H1 (cell line): ENCODE measurements at regions not wholly inside any gene's neighbourhood (a gene's known extent, or its start where the extent isn't known, plus 50 kb on each side); places are given as distances from the start of the nearest gene placed in this dataset.

ENCODE experiments used
- CTCF ChIA-PET: fragments of 300-600 bp; sonication (Branson Sonifier 250); formaldehyde crosslinking; loops from one replicate; lab custom pipeline; 2021; ENCODE audit not compliant: partially characterized antibody; lab: Charles Lee
- POLR2A ChIA-PET: fragments of 300-600 bp; sonication (Branson Sonifier 250); formaldehyde crosslinking; loops from one replicate; lab custom pipeline; 2021; ENCODE audit warnings: inconsistent platforms; ENCODE audit not compliant: partially characterized antibody; lab: Charles Lee
- DNase-seq, 2 experiments: peaks; one replicate each; pipeline versions ENCODE4 v3.0.0 to v3.0.0-alpha.2; 2010 to 2022; ENCODE audit warnings: low spot score in 2 of 2, low read depth in 1 of 2, mixed read lengths in 1 of 2
- FAIRE-seq: peaks from 2 replicates; lab custom pipeline; 2011; peaks lifted over from hg19 to GRCh38; lab: Jason Lieb, UNC
- H2AFZ ChIP-seq: 2 replicates; pipeline ENCODE4 v1.8.1; 2012; ENCODE audit warnings: low read length, inconsistent platforms
- H2AK5ac ChIP-seq: 2 replicates; pipeline ENCODE4 v1.6.1; 2013; ENCODE audit warnings: low read depth, low read length
- H2BK120ac ChIP-seq: replicated peaks from 2 replicates; pipeline ENCODE3; 2013; ENCODE audit warnings: low read depth, low read length, inconsistent platforms
- H2BK12ac ChIP-seq: 2 replicates; pipeline ENCODE4 v1.6.1; 2013; ENCODE audit warnings: low read depth, low read length
- H2BK15ac ChIP-seq: 2 replicates; pipeline ENCODE4 v1.6.1; 2013; ENCODE audit warnings: low read length
- H2BK20ac ChIP-seq: 2 replicates; pipeline ENCODE4 v1.6.1; 2013; ENCODE audit warnings: low read length
- H2BK5ac ChIP-seq: 2 replicates; pipeline ENCODE4 v1.6.1; 2013; ENCODE audit warnings: low read depth, low read length
- H3K14ac ChIP-seq: 2 replicates; pipeline ENCODE4 v1.6.1; 2013; ENCODE audit warnings: inconsistent platforms; ENCODE audit not compliant: insufficient read length
- H3K18ac ChIP-seq: 2 replicates; pipeline ENCODE4 v1.6.1; 2013; ENCODE audit warnings: low read length; ENCODE audit errors: extremely low read depth
- H3K23ac ChIP-seq: 2 replicates; pipeline ENCODE4 v1.6.1; 2013; ENCODE audit warnings: inconsistent platforms; ENCODE audit not compliant: insufficient read length
- H3K23me2 ChIP-seq: 2 replicates; pipeline ENCODE4 v1.6.1; 2013; ENCODE audit warnings: low read depth, low read length
- H3K27ac ChIP-seq: 2 replicates; pipeline ENCODE4 v1.6.1; 2011; ENCODE audit warnings: low read depth, low read length, inconsistent platforms
- H3K27me3 ChIP-seq, 4 experiments: replicated peaks in 1 of 4; 1 replicate in 1 of 4; 2 replicates in 3 of 4; pipeline versions ENCODE4 v1.6.1 to v1.8.1; 2011 to 2013; ENCODE audit warnings: low read length in 3 of 4, mild to moderate bottlenecking in 3 of 4, inconsistent platforms in 2 of 4, mixed read lengths in 2 of 4, moderate library complexity in 1 of 4; ENCODE audit not compliant: control insufficient read depth in 3 of 4, insufficient read depth in 3 of 4; ENCODE audit errors: extremely low read depth in 1 of 4
- H3K36me3 ChIP-seq, 4 experiments: 2 replicates each; pipeline versions ENCODE4 v1.6.1 to v1.8.1; 2011 to 2013; ENCODE audit warnings: mild to moderate bottlenecking in 4 of 4, low read length in 3 of 4, moderate library complexity in 2 of 4, control low read depth in 1 of 4, inconsistent platforms in 1 of 4; ENCODE audit not compliant: insufficient read depth in 4 of 4, control insufficient read depth in 2 of 4
- H3K4ac ChIP-seq: replicated peaks from 2 replicates; pipeline ENCODE3; 2013; ENCODE audit warnings: low read length, low read depth, mixed read lengths, inconsistent platforms; ENCODE audit not compliant: insufficient read length
- H3K4me1 ChIP-seq, 4 experiments: replicated peaks in 1 of 4; 1 replicate in 1 of 4; 2 replicates in 3 of 4; pipeline versions ENCODE4 v1.6.1 to v1.8.1; 2011 to 2013; ENCODE audit warnings: low read length in 3 of 4, inconsistent platforms in 2 of 4, mixed read lengths in 1 of 4; ENCODE audit not compliant: insufficient read depth in 4 of 4, control insufficient read depth in 3 of 4
- H3K4me2 ChIP-seq, 2 experiments: 2 replicates each; pipeline versions ENCODE4 v1.6.1 to v1.8.1; 2011 to 2013; ENCODE audit warnings: low read depth in 2 of 2, low read length in 2 of 2, control low read depth in 1 of 2, inconsistent platforms in 1 of 2, mild to moderate bottlenecking in 1 of 2; ENCODE audit not compliant: insufficient read depth in 1 of 2
- H3K4me3 ChIP-seq, 4 experiments: fragments of 200-600, 300-600 bp in 1 of 4; sonication (generic), shearing (Covaris generic), sonication (Bioruptor Twin) in 1 of 4; 2 replicates each; pipeline versions ENCODE4 v1.5.1 to v1.8.1; 2011 to 2016; ENCODE audit warnings: low read length in 4 of 4, low read depth in 3 of 4, control low read depth in 2 of 4, inconsistent platforms in 2 of 4, mild to moderate bottlenecking in 2 of 4, mixed read lengths in 1 of 4, moderate library complexity in 1 of 4; ENCODE audit not compliant: insufficient read depth in 2 of 4; ENCODE audit errors: extremely low read depth in 1 of 4
- H3K56ac ChIP-seq: replicated peaks from 2 replicates; pipeline ENCODE3; 2013; ENCODE audit warnings: low read depth, mild to moderate bottlenecking, mixed read lengths, low read length, inconsistent platforms; ENCODE audit not compliant: insufficient read length
- H3K79me1 ChIP-seq: 2 replicates; pipeline ENCODE4 v1.6.1; 2013; ENCODE audit warnings: low read depth, low read length, control low read depth
- H3K79me2 ChIP-seq, 2 experiments: 2 replicates each; pipeline versions ENCODE4 v1.6.1 to v1.8.1; 2012 to 2013; ENCODE audit warnings: low read length in 2 of 2, mild to moderate bottlenecking in 2 of 2, inconsistent platforms in 1 of 2; ENCODE audit not compliant: insufficient read depth in 2 of 2, control insufficient read depth in 1 of 2
- H3K9ac ChIP-seq, 4 experiments: replicated peaks in 1 of 4; 1 replicate in 1 of 4; 2 replicates in 3 of 4; pipeline versions ENCODE4 v1.6.1 to v1.8.1; 2011 to 2013; ENCODE audit warnings: low read depth in 3 of 4, low read length in 3 of 4, control low read depth in 2 of 4, mild to moderate bottlenecking in 2 of 4, moderate library complexity in 2 of 4, inconsistent platforms in 1 of 4; ENCODE audit errors: extremely low read depth in 1 of 4
- H3K9me3 ChIP-seq, 2 experiments: 2 replicates each; pipeline versions ENCODE4 v1.6.1 to v1.8.1; 2012 to 2013; ENCODE audit warnings: mild to moderate bottlenecking in 2 of 2, moderate library complexity in 2 of 2, control low read depth in 1 of 2, inconsistent platforms in 1 of 2, low read depth in 1 of 2, low read length in 1 of 2, mixed read lengths in 1 of 2; ENCODE audit not compliant: insufficient read depth in 2 of 2
- H4K20me1 ChIP-seq, 2 experiments: replicated peaks in 1 of 2; 2 replicates each; pipeline versions ENCODE3 to v1.8.1; 2011 to 2013; ENCODE audit warnings: inconsistent platforms in 2 of 2, low read length in 2 of 2, mild to moderate bottlenecking in 1 of 2; ENCODE audit not compliant: insufficient read depth in 2 of 2, control insufficient read depth in 1 of 2
- H4K5ac ChIP-seq: 2 replicates; pipeline ENCODE4 v1.6.1; 2013; ENCODE audit warnings: low read length, low read depth, mixed read lengths, inconsistent platforms; ENCODE audit not compliant: insufficient read length
- H4K8ac ChIP-seq: 2 replicates; pipeline ENCODE4 v1.8.0; 2013; ENCODE audit warnings: mild to moderate bottlenecking, moderate library complexity, low read length, inconsistent platforms; ENCODE audit not compliant: insufficient read depth; ENCODE audit errors: extremely low read depth
- H4K91ac ChIP-seq: replicated peaks from 2 replicates; pipeline ENCODE3; 2013; ENCODE audit warnings: low read length, mixed read lengths, inconsistent platforms; ENCODE audit not compliant: insufficient read length
- BACH1 ChIP-seq: IDR thresholded peaks from 2 replicates; pipeline ENCODE4 v1.6.1; 2012; ENCODE audit warnings: low read length, improper control_type of control experiment
- FOSL1 ChIP-seq: IDR thresholded peaks from 2 replicates; pipeline ENCODE4 v1.6.1; 2011; ENCODE audit warnings: mild to moderate bottlenecking, low read depth, low read length, moderate library complexity; ENCODE audit not compliant: insufficient read depth
- JUND ChIP-seq: IDR thresholded peaks from 2 replicates; pipeline ENCODE4 v1.6.1; 2011; ENCODE audit warnings: mild to moderate bottlenecking, improper control_type of control experiment, low read length
- PHF8 ChIP-seq: fragments of 200-600 bp; sonication (generic); conservative IDR thresholded peaks from 2 replicates; pipeline ENCODE4 v1.7.1; 2012; ENCODE audit warnings: low read depth, mild to moderate bottlenecking, inconsistent platforms, low read length, moderate library complexity
- RXRA ChIP-seq: IDR thresholded peaks from 2 replicates; pipeline ENCODE4 v1.6.1; 2011; ENCODE audit warnings: low read depth, mild to moderate bottlenecking, low read length, moderate library complexity; ENCODE audit not compliant: insufficient read depth
- SIRT6 ChIP-seq: IDR thresholded peaks from one replicate; pipeline ENCODE4 v1.7.1; 2012; ENCODE audit warnings: low read length, inconsistent platforms
- SP4 ChIP-seq: IDR thresholded peaks from 2 replicates; pipeline ENCODE4 v1.6.1; 2012; ENCODE audit warnings: low read length, inconsistent platforms
- WGBS, 2 experiments: shearing (Covaris generic) in 1 of 2; methylation state at CpG; one replicate each; pipeline versions ENCODE4 v1.1.6 to v1.1.7; 2013 to 2015; ENCODE audit warnings: low lambda C conversion rate in 2 of 2, mixed read lengths in 2 of 2, inconsistent platforms in 1 of 2, low coverage in 1 of 2, missing lambda C conversion rate in 1 of 2; ENCODE audit not compliant: insufficient replicate concordance in 2 of 2, insufficient coverage in 1 of 2, insufficient read length in 1 of 2; ENCODE audit errors: extremely low coverage in 1 of 2, missing lambda C conversion rate in 1 of 2; 5-methylcytosine and 5-hydroxymethylcytosine counted together
- TF ChIP-seq, protein P1 (sequence below): IDR thresholded peaks from 2 replicates; pipeline ENCODE4 v1.6.1; 2012; ENCODE audit warnings: low read length, inconsistent platforms

DNA sequence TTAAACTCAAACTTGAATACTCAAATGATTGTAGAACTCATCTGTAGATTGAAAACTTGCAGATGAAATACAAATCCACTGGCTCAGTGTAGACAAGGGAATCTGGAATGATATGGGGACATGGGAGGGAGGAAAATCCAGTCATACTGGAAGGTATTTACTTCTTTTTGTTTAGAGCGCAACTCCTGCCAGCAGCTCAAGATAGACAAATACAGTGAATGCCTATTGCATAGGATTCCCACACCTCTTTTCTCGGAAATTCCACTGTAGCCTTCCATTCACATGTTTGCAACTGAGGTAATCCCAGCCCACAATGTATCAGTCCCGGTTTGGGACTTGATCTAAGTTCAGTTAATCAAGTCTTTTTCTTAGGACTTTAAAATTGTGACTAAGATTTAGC, 311.2 kb downstream of the PTPRC start:
- no peak overlapping the region for H3K4ac ChIP-seq
- H4K91ac ChIP-seq, result no peak overlapping the region
- no peak overlapping the region for H3K23ac ChIP-seq
- no peak overlapping the region for H2BK5ac ChIP-seq
- no peaks in the 10 kb centered on the region for H3K23me2 ChIP-seq
- no peak overlapping the region for H3K9ac ChIP-seq
- no peak overlapping the region for H3K18ac ChIP-seq
- ChIA-PET CTCF (interaction anchor here (0.7 kb wide), 1 partner anchor 390 kb away, joined by 4 read pairs; no protein-coding TSS in a partner anchor), POLR2A (no interaction called here)
- FAIRE-seq, result no peak
- H3K27ac ChIP-seq, result no peak overlapping the region
- TF ChIP-seq SIRT6 (no peak), FOSL1 (no peak), BACH1 (no peak), PHF8 (no peak), RXRA (no peak), SP4 (no peak), JUND (no peak)
- TF ChIP-seq, protein P1, sequence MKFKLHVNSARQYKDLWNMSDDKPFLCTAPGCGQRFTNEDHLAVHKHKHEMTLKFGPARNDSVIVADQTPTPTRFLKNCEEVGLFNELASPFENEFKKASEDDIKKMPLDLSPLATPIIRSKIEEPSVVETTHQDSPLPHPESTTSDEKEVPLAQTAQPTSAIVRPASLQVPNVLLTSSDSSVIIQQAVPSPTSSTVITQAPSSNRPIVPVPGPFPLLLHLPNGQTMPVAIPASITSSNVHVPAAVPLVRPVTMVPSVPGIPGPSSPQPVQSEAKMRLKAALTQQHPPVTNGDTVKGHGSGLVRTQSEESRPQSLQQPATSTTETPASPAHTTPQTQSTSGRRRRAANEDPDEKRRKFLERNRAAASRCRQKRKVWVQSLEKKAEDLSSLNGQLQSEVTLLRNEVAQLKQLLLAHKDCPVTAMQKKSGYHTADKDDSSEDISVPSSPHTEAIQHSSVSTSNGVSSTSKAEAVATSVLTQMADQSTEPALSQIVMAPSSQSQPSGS, result no peak
- H3K79me2 ChIP-seq, result no peaks in the 10 kb centered on the region
- H3K4me3 ChIP-seq, result no peak overlapping the region
- 95% methylated on average over 3 of the region's 3 CpGs; no CpG with 5 or more reads in 1 of the 2 experiments for WGBS, 2 experiments
- no peak overlapping the region for H3K4me2 ChIP-seq
- H2AK5ac ChIP-seq, result no peak overlapping the region
- H3K27me3 ChIP-seq, result no peaks in the 10 kb centered on the region
- no peaks in the 10 kb centered on the region for H3K9me3 ChIP-seq
- H4K20me1 ChIP-seq, result no peaks in the 10 kb centered on the region
- H3K4me1 ChIP-seq, result no peaks in the 10 kb centered on the region
- H2BK12ac ChIP-seq, result no peak overlapping the region
- H2AFZ ChIP-seq, result no peak overlapping the region
- no peak overlapping the region for H3K56ac ChIP-seq
- DNase-seq, result no peak
- H2BK20ac ChIP-seq, result no peak overlapping the region
- H3K36me3 ChIP-seq, result no peaks in the 10 kb centered on the region
- no peak overlapping the region for H2BK120ac ChIP-seq
- no peak overlapping the region for H4K8ac ChIP-seq
- no peak overlapping the region for H3K14ac ChIP-seq
- H3K79me1 ChIP-seq, result no peaks in the 10 kb centered on the region
- no peak overlapping the region for H2BK15ac ChIP-seq
- H4K5ac ChIP-seq, result no peak overlapping the region
